Ishikawa (cell line): ENCODE measurements at regions not wholly inside any gene's neighbourhood (a gene's known extent, or its start where the extent isn't known, plus 50 kb on each side); places are given as distances from the start of the nearest gene placed in this dataset.

ENCODE experiments used
- CEBPB ChIP-seq: IDR thresholded peaks from 2 replicates; pipeline ENCODE4 v1.6.1; 2012
- CREB1 ChIP-seq: IDR thresholded peaks from 2 replicates; pipeline ENCODE4 v1.6.1; 2012; ENCODE audit warnings: low read depth
- EGR1 ChIP-seq: IDR thresholded peaks from 2 replicates; pipeline ENCODE4 v1.6.1; 2012
- EP300 ChIP-seq: IDR thresholded peaks from 2 replicates; pipeline ENCODE4 v1.6.1; 2012; ENCODE audit warnings: borderline replicate concordance
- FOXM1 ChIP-seq: IDR thresholded peaks from 2 replicates; pipeline ENCODE4 v1.6.1; 2012; ENCODE audit warnings: low read depth, borderline replicate concordance
- MAX ChIP-seq: IDR thresholded peaks from 2 replicates; pipeline ENCODE4 v1.6.1; 2012
- NFIC ChIP-seq: IDR thresholded peaks from 2 replicates; pipeline ENCODE4 v1.6.1; 2012
- RAD21 ChIP-seq: IDR thresholded peaks from 2 replicates; pipeline ENCODE4 v1.6.1; 2012; ENCODE audit warnings: low read depth
- TAF1 ChIP-seq: IDR thresholded peaks from 2 replicates; pipeline ENCODE4 v1.6.1; 2012; ENCODE audit warnings: low read depth, mild to moderate bottlenecking
- TEAD4 ChIP-seq: IDR thresholded peaks from 2 replicates; pipeline ENCODE4 v1.6.1; 2012
- YY1 ChIP-seq: IDR thresholded peaks from 2 replicates; pipeline ENCODE4 v1.6.1; 2012; ENCODE audit warnings: low read depth
- ZBTB7A ChIP-seq: IDR thresholded peaks from 2 replicates; pipeline ENCODE4 v1.6.1; 2012; ENCODE audit warnings: low read depth
- TF ChIP-seq, protein P1 (sequence below): IDR thresholded peaks from 2 replicates; pipeline ENCODE4 v1.6.1; 2012; ENCODE audit warnings: low read depth, mild to moderate bottlenecking
- TF ChIP-seq, protein P2 (sequence below): IDR thresholded peaks from 2 replicates; pipeline ENCODE4 v1.6.1; 2012

GRCh38 chr9:81083854-81084512 lies 605.4 kb downstream of the TLE1 start:
- no peak for TF ChIP-seq MAX
- TF ChIP-seq, protein P1, sequence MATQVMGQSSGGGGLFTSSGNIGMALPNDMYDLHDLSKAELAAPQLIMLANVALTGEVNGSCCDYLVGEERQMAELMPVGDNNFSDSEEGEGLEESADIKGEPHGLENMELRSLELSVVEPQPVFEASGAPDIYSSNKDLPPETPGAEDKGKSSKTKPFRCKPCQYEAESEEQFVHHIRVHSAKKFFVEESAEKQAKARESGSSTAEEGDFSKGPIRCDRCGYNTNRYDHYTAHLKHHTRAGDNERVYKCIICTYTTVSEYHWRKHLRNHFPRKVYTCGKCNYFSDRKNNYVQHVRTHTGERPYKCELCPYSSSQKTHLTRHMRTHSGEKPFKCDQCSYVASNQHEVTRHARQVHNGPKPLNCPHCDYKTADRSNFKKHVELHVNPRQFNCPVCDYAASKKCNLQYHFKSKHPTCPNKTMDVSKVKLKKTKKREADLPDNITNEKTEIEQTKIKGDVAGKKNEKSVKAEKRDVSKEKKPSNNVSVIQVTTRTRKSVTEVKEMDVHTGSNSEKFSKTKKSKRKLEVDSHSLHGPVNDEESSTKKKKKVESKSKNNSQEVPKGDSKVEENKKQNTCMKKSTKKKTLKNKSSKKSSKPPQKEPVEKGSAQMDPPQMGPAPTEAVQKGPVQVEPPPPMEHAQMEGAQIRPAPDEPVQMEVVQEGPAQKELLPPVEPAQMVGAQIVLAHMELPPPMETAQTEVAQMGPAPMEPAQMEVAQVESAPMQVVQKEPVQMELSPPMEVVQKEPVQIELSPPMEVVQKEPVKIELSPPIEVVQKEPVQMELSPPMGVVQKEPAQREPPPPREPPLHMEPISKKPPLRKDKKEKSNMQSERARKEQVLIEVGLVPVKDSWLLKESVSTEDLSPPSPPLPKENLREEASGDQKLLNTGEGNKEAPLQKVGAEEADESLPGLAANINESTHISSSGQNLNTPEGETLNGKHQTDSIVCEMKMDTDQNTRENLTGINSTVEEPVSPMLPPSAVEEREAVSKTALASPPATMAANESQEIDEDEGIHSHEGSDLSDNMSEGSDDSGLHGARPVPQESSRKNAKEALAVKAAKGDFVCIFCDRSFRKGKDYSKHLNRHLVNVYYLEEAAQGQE: no peak
- no peak for TF ChIP-seq TAF1
- TF ChIP-seq RAD21: no peak
- TF ChIP-seq EP300: no peak
- no peak for TF ChIP-seq EGR1
- no peak for TF ChIP-seq CEBPB
- TF ChIP-seq, protein P2, sequence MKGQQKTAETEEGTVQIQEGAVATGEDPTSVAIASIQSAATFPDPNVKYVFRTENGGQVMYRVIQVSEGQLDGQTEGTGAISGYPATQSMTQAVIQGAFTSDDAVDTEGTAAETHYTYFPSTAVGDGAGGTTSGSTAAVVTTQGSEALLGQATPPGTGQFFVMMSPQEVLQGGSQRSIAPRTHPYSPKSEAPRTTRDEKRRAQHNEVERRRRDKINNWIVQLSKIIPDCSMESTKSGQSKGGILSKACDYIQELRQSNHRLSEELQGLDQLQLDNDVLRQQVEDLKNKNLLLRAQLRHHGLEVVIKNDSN: no peak
- TF ChIP-seq CREB1: no peak
- no peak for TF ChIP-seq NFIC
- no peak for TF ChIP-seq YY1
- no peak for TF ChIP-seq FOXM1
- TF ChIP-seq TEAD4: no peak
- no peak for TF ChIP-seq ZBTB7A
